Left lung (tissue), 4 donors: ENCODE measurements at regions not wholly inside any gene's neighbourhood (a gene's known extent, or its start where the extent isn't known, plus 50 kb on each side); places are given as distances from the start of the nearest gene placed in this dataset.
A peak's percentile ranks its signal among the peaks of the same experiment; 100 is the strongest.

ENCODE experiments used
- ATAC-seq: fragments of 200-7000 bp; cut with Tn5 transposase; one replicate; pipeline ENCODE4 v1.9.1; 2020; ENCODE audit warnings: moderate library complexity
- DNase-seq, 4 donors: peaks; one replicate each; pipeline ENCODE4 v3.0.0-alpha.2; 2013 to 2020
- H3K27ac ChIP-seq, 2 donors: fragments of 200-600 bp; sonication (generic) in 1 of 2; one replicate each; pipeline versions ENCODE4 v1.5.0 to v1.8.0; 2020 to 2021
- H3K27me3 ChIP-seq, 2 donors: fragments of 200-600 bp; sonication (generic) in 1 of 2; one replicate each; pipeline versions ENCODE4 v1.5.0 to v1.8.0; 2020 to 2021
- H3K36me3 ChIP-seq, 2 donors: fragments of 200-600 bp; sonication (generic) in 1 of 2; one replicate each; pipeline versions ENCODE4 v1.5.0 to v1.8.0; 2020 to 2021
- H3K4me1 ChIP-seq, 2 donors: fragments of 200-600 bp; one replicate each; pipeline ENCODE4 v1.8.0; 2021
- H3K4me3 ChIP-seq, 2 donors: fragments of 200-600 bp; sonication (generic) in 1 of 2; one replicate each; pipeline versions ENCODE4 v1.5.0 to v1.8.0; 2020 to 2021; ENCODE audit warnings: mild to moderate bottlenecking in 1 of 2
- H3K9me3 ChIP-seq, 2 donors: fragments of 200-600 bp; sonication (generic) in 1 of 2; one replicate each; pipeline versions ENCODE4 v1.5.0 to v1.8.0; 2020 to 2021
- intact Hi-C, 2 donors: fragments of 100-400 bp; cut with DNase I; formaldehyde crosslinking; loops; one replicate each; pipeline versions ENCODE4 v1.11.2 to v1.14.2; 2022
- TF ChIP-seq, protein P1 (sequence below), 2 donors: fragments of 200-600 bp; sonication (generic) in 1 of 2; IDR thresholded peaks; one replicate each; pipeline versions ENCODE4 v1.5.0 to v1.8.0; 2021; ENCODE audit warnings: antibody characterized with exemption in 2 of 2
- donor health status: DM: no; HTN: yes; CAD: no.
- donor health status: DM: no; HTN: no; CAD: no.

DNA sequence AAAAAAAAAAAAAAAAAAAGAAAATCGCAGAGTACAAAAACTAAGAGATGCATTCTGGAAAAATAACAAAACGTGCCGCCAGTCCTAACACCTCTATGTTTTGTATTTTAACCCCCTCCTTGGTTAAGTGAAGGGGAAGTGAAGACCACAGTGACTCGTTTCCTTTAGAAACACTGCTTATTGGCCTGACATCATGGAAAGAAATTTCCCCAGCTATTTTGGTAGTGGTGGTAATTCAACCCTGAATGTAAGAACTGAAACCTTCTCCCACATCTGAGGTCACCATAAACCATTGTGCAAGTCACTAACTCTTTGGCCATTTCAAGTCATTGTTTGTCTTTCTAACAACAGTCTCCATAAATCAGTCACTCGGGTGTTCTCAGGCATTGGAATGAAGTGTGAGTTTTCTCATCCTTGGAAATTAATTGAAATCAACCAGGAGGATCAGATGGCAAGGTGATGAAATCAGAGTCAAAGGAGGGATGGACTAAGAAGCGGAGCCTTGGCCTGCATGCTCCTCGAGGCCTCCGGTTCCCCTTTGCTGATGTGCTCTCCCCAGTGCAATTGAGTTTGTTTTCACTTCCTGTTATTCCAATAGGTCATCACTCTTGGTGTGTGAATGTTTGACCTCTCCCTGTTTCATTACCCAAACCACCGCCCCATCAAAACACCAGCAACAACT is 443.9 kb downstream of the FGF9 start:
- intact Hi-C loops, result no loop called here
- no peak for DNase-seq
- peak; percentile 52 for ATAC-seq
- TF ChIP-seq, protein P1, sequence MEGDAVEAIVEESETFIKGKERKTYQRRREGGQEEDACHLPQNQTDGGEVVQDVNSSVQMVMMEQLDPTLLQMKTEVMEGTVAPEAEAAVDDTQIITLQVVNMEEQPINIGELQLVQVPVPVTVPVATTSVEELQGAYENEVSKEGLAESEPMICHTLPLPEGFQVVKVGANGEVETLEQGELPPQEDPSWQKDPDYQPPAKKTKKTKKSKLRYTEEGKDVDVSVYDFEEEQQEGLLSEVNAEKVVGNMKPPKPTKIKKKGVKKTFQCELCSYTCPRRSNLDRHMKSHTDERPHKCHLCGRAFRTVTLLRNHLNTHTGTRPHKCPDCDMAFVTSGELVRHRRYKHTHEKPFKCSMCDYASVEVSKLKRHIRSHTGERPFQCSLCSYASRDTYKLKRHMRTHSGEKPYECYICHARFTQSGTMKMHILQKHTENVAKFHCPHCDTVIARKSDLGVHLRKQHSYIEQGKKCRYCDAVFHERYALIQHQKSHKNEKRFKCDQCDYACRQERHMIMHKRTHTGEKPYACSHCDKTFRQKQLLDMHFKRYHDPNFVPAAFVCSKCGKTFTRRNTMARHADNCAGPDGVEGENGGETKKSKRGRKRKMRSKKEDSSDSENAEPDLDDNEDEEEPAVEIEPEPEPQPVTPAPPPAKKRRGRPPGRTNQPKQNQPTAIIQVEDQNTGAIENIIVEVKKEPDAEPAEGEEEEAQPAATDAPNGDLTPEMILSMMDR (IDR thresholded peaks at IDR 0.05), result no peak
- H3K9me3 ChIP-seq, result no peaks in the 10 kb centered on the region
- no peak overlapping the region for H3K27ac ChIP-seq
- no peaks in the 10 kb centered on the region for H3K27me3 ChIP-seq
- no peaks in the 10 kb centered on the region for H3K36me3 ChIP-seq
- H3K4me1 ChIP-seq, result no peaks in the 10 kb centered on the region
- no peak overlapping the region for H3K4me3 ChIP-seq

DNA sequence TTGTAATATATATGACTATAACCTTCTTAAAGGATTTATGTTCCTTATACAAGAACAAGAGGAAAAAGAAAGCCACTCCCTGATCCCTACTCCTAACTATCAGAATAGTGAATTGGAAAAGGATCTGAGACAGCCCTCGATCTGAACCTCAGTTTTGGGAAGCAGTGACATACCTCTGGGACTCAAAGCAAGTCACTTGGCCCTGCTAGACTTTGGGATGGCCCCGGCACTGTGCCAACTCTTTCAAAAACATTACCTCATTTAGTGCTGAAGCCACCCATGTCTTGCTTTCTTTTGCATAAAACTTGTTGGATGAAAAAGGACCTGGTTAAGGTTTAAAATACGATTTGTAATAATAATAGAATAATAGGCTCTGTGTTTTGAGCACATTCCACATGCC is 447.3 kb downstream of the FGF9 start:
- TF ChIP-seq, protein P1 (IDR thresholded peaks at IDR 0.05), result no peak
- H3K9me3 ChIP-seq, result no peaks in the 10 kb centered on the region
- ATAC-seq (no peak), DNase-seq (no peak)
- H3K27ac ChIP-seq, result no peak overlapping the region
- H3K4me3 ChIP-seq, result no peak overlapping the region
- no peaks in the 10 kb centered on the region for H3K4me1 ChIP-seq
- no peaks in the 10 kb centered on the region for H3K36me3 ChIP-seq
- intact Hi-C loops, result no loop called here
- no peaks in the 10 kb centered on the region for H3K27me3 ChIP-seq

DNA sequence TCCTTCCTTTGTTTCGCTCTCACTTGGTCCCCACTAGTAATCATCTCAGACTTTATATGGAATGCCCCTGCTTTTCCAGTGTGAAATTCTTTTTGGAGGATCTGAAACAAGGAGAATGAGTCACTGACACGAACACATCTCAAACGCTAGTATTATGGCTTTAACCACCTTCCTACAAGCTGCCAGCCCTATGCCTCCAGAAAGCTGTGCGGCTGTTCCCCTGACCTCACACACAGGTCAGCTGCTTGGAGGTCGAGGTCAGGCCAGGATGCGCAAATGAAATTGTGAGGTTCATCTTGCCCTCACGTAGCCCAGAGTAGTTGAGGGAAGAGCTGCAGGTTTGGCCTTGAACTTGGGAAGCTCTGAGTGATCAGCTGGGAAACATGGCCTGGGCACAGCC is 449.8 kb downstream of the FGF9 start:
- H3K27me3 ChIP-seq, result no peaks in the 10 kb centered on the region

DNA sequence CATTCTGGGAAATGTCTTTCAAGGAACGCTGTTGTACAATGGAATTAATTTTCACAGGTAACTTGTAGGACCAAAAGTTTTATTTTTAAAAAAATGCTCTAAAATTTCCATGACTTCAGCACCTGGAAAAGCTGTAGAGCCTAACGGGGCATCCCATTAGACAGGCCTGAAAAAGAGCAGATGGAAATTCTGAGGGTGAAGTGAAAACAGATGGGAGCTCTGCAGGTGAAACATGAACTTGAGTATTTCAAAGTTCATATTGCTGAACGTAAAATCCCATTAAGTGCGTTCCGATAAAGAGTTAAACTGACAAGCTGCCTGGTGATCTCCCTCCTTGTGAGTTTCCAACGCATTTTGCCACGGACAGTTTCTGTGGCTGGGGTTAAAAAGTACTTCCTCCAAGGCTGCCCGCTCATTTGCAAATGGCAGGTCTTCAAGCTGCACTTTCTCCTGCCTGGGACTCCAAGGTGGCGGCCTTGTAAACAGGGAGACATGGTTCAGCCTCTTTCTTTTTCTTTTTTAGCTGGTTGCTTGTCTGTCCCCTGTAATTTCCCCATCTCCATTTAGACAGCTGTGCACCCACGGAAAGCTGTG is 450.4 kb downstream of the FGF9 start:
- intact Hi-C loops, result no loop called here
- ATAC-seq, result no peak

More for the DNA sequence above, 449.8 kb downstream of the FGF9 start:
- Histone ChIP-seq H3K36me3 (no peaks in the 10 kb centered on the region), H3K9me3 (no peaks in the 10 kb centered on the region), H3K4me3 (no peak overlapping the region), H3K27ac (no peak overlapping the region), H3K4me1 (no peaks in the 10 kb centered on the region)
- TF ChIP-seq, protein P1 (IDR thresholded peaks at IDR 0.05), result no peak
- DNase-seq (no peak), ATAC-seq (no peak)
- intact Hi-C loops, result no loop called here

DNA sequence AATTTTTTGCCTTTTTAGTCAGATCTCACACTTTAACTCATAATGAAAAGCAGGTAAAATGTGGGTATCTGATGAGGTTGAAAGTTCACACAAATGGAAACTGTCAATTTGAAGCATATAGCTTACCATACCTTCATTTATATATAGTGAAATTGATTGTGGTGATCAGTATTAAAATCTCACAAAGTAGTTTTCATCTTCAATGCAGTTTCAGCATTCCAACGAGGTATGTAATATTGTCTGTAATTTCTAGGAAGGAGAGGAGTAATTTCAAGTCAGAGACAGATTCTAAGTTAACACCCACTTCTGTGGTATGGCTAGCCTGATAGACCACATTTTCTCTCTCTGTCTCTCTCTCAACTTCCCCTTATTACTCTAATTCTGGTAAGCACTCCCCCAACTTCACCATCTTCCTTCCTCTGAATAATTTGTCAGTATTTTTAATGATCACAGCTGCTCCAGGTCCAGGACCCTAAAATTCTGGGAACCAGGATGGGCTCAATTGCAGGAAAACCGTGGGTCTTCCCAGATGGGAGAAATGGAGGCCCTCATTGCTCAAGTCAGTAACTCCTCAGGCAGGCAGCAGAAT is 455.7 kb downstream of the FGF9 start:
- H3K9me3 ChIP-seq, result peaks cover 0 to 3% of the 10 kb centered on the region in 2 donors
- DNase-seq (no peak), ATAC-seq (no peak)
- H3K4me3 ChIP-seq, result no peak overlapping the region
- no peaks in the 10 kb centered on the region for H3K4me1 ChIP-seq
- no peak overlapping the region for H3K27ac ChIP-seq
- intact Hi-C loops, result no loop called here
- no peaks in the 10 kb centered on the region for H3K36me3 ChIP-seq
- no peaks in the 10 kb centered on the region for H3K27me3 ChIP-seq
- TF ChIP-seq, protein P1 (IDR thresholded peaks at IDR 0.05), result no peak

More for the DNA sequence above, 450.4 kb downstream of the FGF9 start:
- no peaks in the 10 kb centered on the region for H3K36me3 ChIP-seq
- no peaks in the 10 kb centered on the region for H3K27me3 ChIP-seq
- H3K27ac ChIP-seq, result no peak overlapping the region
- no peaks in the 10 kb centered on the region for H3K9me3 ChIP-seq
- H3K4me3 ChIP-seq, result no peak overlapping the region
- DNase-seq, result no peak
- TF ChIP-seq, protein P1 (IDR thresholded peaks at IDR 0.05), result no peak
- H3K4me1 ChIP-seq, result no peaks in the 10 kb centered on the region
